Caco-2 (cell line): ENCODE measurements at regions not wholly inside any gene's neighbourhood (a gene's known extent, or its start where the extent isn't known, plus 50 kb on each side); places are given as distances from the start of the nearest gene placed in this dataset.

Experiments
- BruUV-seq: library from RNA; stranded (reverse); fragments of 400-500 nt; replicated peaks from 2 replicates; lab custom pipeline; 2021; lab: Mats Ljungman, UMichigan
- CTCF ChIA-PET: fragments of 300-600 bp; sonication (Branson Sonifier 250); formaldehyde crosslinking; loops from one replicate; lab custom pipeline; 2022; ENCODE audit warnings: antibody characterized with exemption; lab: Charles Lee
- POLR2A ChIA-PET: fragments of 300-600 bp; sonication (Branson Sonifier 250); formaldehyde crosslinking; loops from one replicate; lab custom pipeline; 2022; ENCODE audit warnings: antibody characterized with exemption; lab: Charles Lee
- DNase-seq, 2 experiments: peaks; one replicate each; pipeline versions ENCODE4 v3.0.0 to v3.0.0-alpha.2; 2020 to 2022
- H3K27me3 ChIP-seq: replicated peaks from 2 replicates; pipeline ENCODE4 v1.6.0; 2011; ENCODE audit warnings: low read length; ENCODE audit not compliant: control insufficient read depth, insufficient read depth
- H3K36me3 ChIP-seq: 2 replicates; pipeline ENCODE4 v1.5.1; 2011; ENCODE audit warnings: low read length; ENCODE audit not compliant: control insufficient read depth, insufficient read depth
- H3K4me1 ChIP-seq: fragments of 250-450 bp; sonication (Bioruptor Pico); 2 replicates; pipeline ENCODE4 v1.5.1; 2020; ENCODE audit warnings: mild to moderate bottlenecking
- H3K4me3 ChIP-seq: 2 replicates; pipeline ENCODE4 v1.5.1; 2011; ENCODE audit warnings: low read depth, mild to moderate bottlenecking, control low read depth, low read length
- H3K9me3 ChIP-seq: fragments of 250-450 bp; sonication (Bioruptor Pico); 2 replicates; pipeline ENCODE4 v1.5.1; 2020; ENCODE audit warnings: mild to moderate bottlenecking, moderate library complexity
- H3K27ac Mint-ChIP-seq: one replicate; pipeline ENCODE4 v1.8.0; 2022; ENCODE audit warnings: mixed read lengths; ENCODE audit not compliant: unreplicated experiment
- H3K27me3 Mint-ChIP-seq: one replicate; pipeline ENCODE4 v1.8.0; 2022; ENCODE audit warnings: mixed read lengths; ENCODE audit not compliant: insufficient read depth, unreplicated experiment
- H3K36me3 Mint-ChIP-seq: one replicate; pipeline ENCODE4 v1.8.0; 2022; ENCODE audit warnings: mild to moderate bottlenecking, mixed read lengths; ENCODE audit not compliant: insufficient read depth, unreplicated experiment
- H3K4me1 Mint-ChIP-seq: one replicate; pipeline ENCODE4 v1.8.0; 2022; ENCODE audit warnings: low read depth, mixed read lengths; ENCODE audit not compliant: unreplicated experiment
- H3K4me3 Mint-ChIP-seq: one replicate; pipeline ENCODE4 v1.8.0; 2022; ENCODE audit warnings: mild to moderate bottlenecking, moderate library complexity, mixed read lengths; ENCODE audit not compliant: unreplicated experiment
- H3K9me3 Mint-ChIP-seq: one replicate; pipeline ENCODE4 v1.8.0; 2022; ENCODE audit warnings: mixed read lengths; ENCODE audit not compliant: unreplicated experiment
- CTCF ChIP-seq, 2 experiments: fragments of 200-600 bp in 1 of 2; IDR thresholded peaks; 1 replicate in 1 of 2; 2 replicates in 1 of 2; pipeline versions ENCODE4 v1.5.1 to v1.8.0; 2011 to 2022; ENCODE audit warnings: antibody characterized with exemption in 1 of 2, control low read depth in 1 of 2, inconsistent platforms in 1 of 2, low read depth in 1 of 2, low read length in 1 of 2, mild to moderate bottlenecking in 1 of 2, moderate library complexity in 1 of 2; ENCODE audit not compliant: insufficient read depth in 1 of 2, severe bottlenecking in 1 of 2, unreplicated experiment in 1 of 2
- intact Hi-C: fragments of 100-400 bp; cut with micrococcal nuclease; formaldehyde crosslinking; loops from one replicate; pipeline ENCODE4 v1.10.0; 2022; ENCODE audit not compliant: unreplicated experiment

DNA sequence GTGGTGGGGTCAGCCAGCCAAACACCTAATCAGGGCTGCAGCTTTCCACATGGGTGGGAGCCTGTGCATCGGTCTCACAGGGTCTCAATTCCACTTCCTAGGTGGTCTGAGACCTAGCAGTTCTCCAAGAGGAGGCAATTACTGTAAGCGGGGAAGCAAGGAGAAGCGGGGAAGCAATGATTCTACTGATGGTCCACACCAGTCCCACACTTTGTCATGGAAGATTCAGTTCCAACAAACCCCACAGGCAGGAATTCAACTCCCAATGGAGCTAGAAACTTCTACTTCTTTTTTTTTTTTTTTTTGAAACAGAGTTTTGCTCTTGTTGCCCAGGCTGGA, 158.7 kb upstream of the RAI14 start:
- H3K4me1 Mint-ChIP-seq = peaks cover 21% of the 10 kb centered on the region
- H3K27me3 ChIP-seq = no peaks in the 10 kb centered on the region
- H3K9me3 Mint-ChIP-seq = no peaks in the 10 kb centered on the region
- no peak for TF ChIP-seq CTCF (IDR thresholded peaks at IDR 0.05; ENCODE audit: insufficient read depth in 1 of 2, low read depth in 1 of 2, low read length in 1 of 2, severe bottlenecking in 1 of 2, unreplicated experiment in 1 of 2)
- no peaks in the 10 kb centered on the region for H3K36me3 ChIP-seq
- no peaks in the 10 kb centered on the region for H3K27me3 Mint-ChIP-seq
- H3K27ac Mint-ChIP-seq = no peak overlapping the region
- intact Hi-C loops = no loop called here
- no TSS peak for BruUV-seq
- CTCF ChIA-PET = interaction anchor here (0.6 kb wide), 1 partner anchor 1871 kb away, joined by 4 read pairs; no protein-coding TSS in a partner anchor
- no peak overlapping the region for H3K4me3 Mint-ChIP-seq
- peaks cover 17% of the 10 kb centered on the region for H3K4me1 ChIP-seq
- H3K36me3 Mint-ChIP-seq = no peaks in the 10 kb centered on the region
- H3K4me3 ChIP-seq = no peak overlapping the region
- H3K9me3 ChIP-seq = no peaks in the 10 kb centered on the region
- POLR2A ChIA-PET = no interaction called here
- DNase-seq = no peak

GRCh38 chr5:34498572-34498971, 157.6 kb upstream of the RAI14 start:
- Histone ChIP-seq H3K4me3 (no peak overlapping the region), H3K9me3 (no peaks in the 10 kb centered on the region), H3K4me1 (peaks cover 17% of the 10 kb centered on the region), H3K36me3 (no peaks in the 10 kb centered on the region), H3K27me3 (no peaks in the 10 kb centered on the region)
- POLR2A ChIA-PET = no interaction called here
- H3K9me3 Mint-ChIP-seq = no peaks in the 10 kb centered on the region
- peaks cover 21% of the 10 kb centered on the region for H3K4me1 Mint-ChIP-seq
- peak overlapping the region; percentile 12 for H3K27ac Mint-ChIP-seq
- no peaks in the 10 kb centered on the region for H3K27me3 Mint-ChIP-seq
- H3K4me3 Mint-ChIP-seq = peak overlapping the region; percentile 0
- CTCF ChIA-PET = no interaction called here
- no peaks in the 10 kb centered on the region for H3K36me3 Mint-ChIP-seq
- BruUV-seq = no TSS peak
- intact Hi-C loops = no loop called here
- TF ChIP-seq CTCF (IDR thresholded peaks at IDR 0.05; ENCODE audit: insufficient read depth in 1 of 2, low read depth in 1 of 2, low read length in 1 of 2, severe bottlenecking in 1 of 2, unreplicated experiment in 1 of 2) = no peak
- DNase-seq = no peak

GRCh38 chr5:34499001-34499734, 157.0 kb upstream of the RAI14 start:
- Histone ChIP-seq H3K27me3 (no peaks in the 10 kb centered on the region), H3K4me1 (peaks cover 17% of the 10 kb centered on the region), H3K36me3 (no peaks in the 10 kb centered on the region), H3K4me3 (no peak overlapping the region), H3K9me3 (no peaks in the 10 kb centered on the region)
- CTCF ChIA-PET = no interaction called here
- POLR2A ChIA-PET = no interaction called here
- intact Hi-C loops = no loop called here
- H3K27ac Mint-ChIP-seq = peak overlapping the region; percentile 12
- peaks cover 21% of the 10 kb centered on the region for H3K4me1 Mint-ChIP-seq
- no peak overlapping the region for H3K4me3 Mint-ChIP-seq
- BruUV-seq = no TSS peak
- no peak for DNase-seq
- TF ChIP-seq CTCF (IDR thresholded peaks at IDR 0.05; ENCODE audit: insufficient read depth in 1 of 2, low read depth in 1 of 2, low read length in 1 of 2, severe bottlenecking in 1 of 2, unreplicated experiment in 1 of 2) = no peak
- H3K36me3 Mint-ChIP-seq = no peaks in the 10 kb centered on the region
- H3K27me3 Mint-ChIP-seq = no peaks in the 10 kb centered on the region
- H3K9me3 Mint-ChIP-seq = no peaks in the 10 kb centered on the region
